Embryonic facial prominence (tissue), 1 donor: ENCODE measurements at regions not wholly inside any gene's neighbourhood (a gene's known extent, or its start where the extent isn't known, plus 50 kb on each side); places are given as distances from the start of the nearest gene placed in this dataset.

Experiments used
- DNase-seq: peaks from one replicate; pipeline ENCODE4 v3.0.0-alpha.2; 2016; ENCODE audit errors: extremely low spot score

- DNase-seq: no peak
Observed at GRCh38 chr18:64254399-64255093, 105.7 kb upstream of the LINC00305 start.

- no peak for DNase-seq
Observed at GRCh38 chr18:64253873-64254272, 105.0 kb upstream of the LINC00305 start.

- DNase-seq: no peak
Observed at GRCh38 chr18:64253222-64253621, 104.3 kb upstream of the LINC00305 start.

GRCh38 chr18:64248836-64249235 lies 99.9 kb upstream of the LINC00305 start:
- no peak for DNase-seq

DNA sequence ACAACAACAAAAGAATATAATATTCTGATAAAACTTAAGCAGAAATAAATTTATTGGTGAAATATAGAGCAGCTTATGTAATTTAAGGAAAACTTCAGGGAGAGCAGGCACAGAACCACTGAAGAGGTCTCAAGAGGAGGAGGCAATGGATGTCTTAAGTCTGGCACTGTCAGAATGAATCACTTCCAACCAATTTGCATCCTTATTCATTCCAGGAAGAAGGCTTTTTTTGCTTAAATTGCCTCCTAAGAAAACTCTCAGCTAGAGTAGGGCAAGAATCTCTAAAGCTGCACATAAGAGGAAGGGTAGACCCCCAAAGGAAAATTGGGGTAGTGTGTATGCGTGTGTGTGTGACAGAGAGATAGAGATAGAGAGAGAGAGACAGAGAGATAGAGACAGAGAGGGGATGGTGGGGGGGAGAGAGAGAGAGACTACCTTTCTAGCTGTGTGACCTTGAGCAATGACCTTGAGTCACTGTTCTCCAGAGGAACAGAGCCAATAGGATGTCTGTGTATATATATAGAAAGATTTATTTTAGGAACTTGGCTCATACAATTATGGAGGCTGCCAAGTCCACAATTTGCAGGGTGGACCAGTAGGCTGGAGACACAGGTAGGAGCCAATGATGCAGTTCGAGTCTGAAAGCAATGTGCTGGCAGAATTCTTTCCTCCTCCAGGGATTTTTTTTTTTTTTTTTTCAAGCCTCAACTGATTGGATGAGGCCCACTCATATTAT lies 96.4 kb upstream of the LINC00305 start:
- DNase-seq: no peak

- DNase-seq: no peak
Observed at GRCh38 chr18:64244571-64244970, 95.7 kb upstream of the LINC00305 start.

DNA sequence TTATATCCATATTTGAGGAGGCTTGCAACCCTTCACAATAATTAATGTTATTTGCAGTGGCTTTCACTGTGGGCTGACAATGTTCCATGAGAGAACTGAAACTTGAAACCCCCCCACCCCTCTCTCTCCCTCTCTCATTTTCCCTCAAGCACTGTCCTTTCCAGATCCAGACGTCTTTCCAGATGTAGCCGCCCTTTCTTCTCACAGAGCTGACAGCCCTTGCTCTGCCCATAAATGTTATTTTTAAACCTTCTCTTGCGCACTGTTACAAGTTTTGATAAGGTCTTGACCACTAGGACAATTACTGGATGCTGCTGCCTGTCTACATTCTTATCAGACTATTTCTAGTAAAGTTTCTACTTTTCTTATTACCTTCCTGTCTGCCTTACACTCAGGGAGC lies 91.4 kb upstream of the LINC00305 start:
- DNase-seq: no peak

- no peak for DNase-seq
Observed at GRCh38 chr18:64238076-64238475, 89.2 kb upstream of the LINC00305 start.

DNA sequence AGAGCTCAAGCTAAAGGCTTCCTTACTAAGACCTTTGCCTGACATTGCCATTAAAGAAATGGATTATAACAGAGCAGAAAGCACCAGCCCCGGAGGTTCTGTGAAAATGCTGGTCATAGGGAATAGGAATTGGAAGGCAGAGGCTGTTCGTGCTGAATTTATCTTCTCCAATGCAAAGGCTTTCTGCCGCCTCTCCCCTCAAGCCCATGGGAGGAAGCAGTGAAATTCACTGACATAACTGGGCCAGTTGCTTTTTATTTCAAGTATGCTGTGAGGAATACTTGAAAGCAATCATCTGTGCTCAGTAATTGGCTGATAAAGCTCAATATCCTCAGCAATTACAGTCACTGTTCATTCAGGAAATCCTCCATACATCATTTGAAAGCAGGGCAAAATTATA lies 85.4 kb upstream of the LINC00305 start:
- DNase-seq: no peak

DNA sequence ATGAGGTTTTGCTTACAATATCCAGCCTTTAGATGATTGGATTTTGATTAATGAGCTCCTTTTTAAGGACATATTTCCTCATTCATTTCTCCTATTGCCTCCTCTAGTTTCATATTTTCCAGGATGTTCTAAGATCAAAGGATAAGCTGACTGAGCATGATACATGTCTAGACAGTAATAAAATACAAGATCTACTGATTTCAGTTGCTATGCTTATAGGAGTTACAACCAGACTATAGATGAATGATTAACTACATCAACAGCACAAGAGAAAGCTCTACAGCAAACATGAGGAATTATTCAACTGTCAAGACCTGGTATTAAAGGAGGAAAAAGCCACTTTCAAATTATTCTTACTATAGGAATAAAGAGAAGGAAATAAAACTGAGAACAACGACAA lies 85.0 kb upstream of the LINC00305 start:
- no peak for DNase-seq

GRCh38 chr18:64220941-64221340 lies 72.1 kb upstream of the LINC00305 start:
- DNase-seq: no peak

DNA sequence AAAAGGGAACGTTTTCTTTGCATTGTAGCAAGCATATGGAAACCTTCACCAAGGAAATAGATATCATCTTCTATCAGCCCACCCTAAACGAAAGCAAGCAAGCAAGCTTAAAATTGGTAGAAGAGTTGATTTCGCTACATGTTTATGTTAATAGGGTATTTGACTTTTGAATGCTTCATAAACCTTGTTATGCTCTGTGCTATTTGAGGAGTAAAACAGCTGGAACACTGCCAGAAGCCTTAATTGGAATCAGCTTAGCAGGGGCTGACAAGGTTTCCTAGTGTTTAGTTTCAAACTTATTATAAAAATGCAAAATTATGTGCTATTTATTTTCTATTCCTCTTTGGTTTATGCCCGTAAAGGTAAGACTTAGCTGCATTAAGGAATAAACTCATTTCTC lies 70.6 kb upstream of the LINC00305 start:
- DNase-seq: no peak

DNA sequence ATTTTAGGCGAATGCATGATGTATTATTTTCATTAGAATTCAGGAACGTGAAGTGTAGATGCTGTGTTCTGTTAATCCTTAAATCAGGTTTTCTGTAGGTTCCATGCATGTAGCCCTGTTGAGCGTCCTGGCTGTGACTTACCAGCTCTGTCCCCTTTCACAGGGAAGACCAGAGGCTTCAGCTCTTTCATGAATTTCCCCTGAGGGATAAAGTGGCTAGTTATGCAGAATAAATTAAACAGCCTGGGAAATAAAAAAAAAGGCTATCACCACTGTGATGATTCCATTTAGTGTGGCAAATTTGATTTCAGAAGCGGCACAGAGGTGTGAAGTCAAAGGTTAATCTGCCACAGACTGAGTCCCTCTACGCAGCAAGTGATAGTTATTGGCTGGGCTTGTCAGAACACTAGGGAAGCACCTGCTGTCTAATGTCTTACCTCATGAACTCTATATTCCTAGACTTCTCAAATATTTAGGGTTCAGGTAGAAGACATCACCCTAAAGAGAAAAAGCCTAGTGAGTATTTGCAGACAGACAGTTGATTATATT lies 61.6 kb upstream of the LINC00305 start:
- DNase-seq: no peak

- no peak for DNase-seq
Observed at GRCh38 chr18:64208516-64208915, 59.6 kb upstream of the LINC00305 start.

DNA sequence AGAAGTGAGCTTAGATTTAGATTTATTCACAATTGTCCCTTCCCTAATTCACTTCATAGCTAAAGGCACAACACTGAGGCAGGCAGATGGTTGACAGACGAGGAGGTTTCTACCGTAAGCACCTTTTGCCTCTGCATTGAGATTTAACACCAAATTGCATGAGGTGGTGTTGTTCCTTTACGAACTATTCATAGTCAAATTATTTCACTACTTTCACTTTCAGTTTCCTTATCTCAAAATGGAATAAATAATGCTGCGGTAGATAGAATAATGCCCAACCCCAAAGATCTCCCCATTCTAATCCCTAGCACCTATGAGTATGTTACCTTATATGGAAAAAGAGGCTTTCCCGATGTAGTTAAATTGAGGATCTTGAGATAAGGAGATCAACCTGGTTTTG lies 58.9 kb upstream of the LINC00305 start:
- DNase-seq: no peak

DNA sequence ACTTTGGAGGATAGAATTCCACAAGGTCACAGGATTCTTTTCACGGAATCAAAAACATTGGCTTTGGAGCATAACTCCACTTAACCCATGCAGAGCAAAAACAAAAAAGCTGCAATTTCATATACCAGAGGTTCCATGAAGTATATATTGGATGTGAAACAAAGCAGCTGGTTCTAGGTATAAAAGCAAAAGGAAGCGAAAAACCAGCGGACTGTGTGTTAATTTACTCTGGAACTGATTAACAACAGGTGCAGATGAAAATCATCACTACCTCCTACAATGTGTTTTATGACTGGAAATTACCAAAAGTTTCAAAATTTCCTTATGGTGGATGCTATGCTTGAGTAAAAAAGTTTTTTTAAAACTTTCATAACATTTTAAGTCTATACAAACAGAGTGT lies 54.4 kb upstream of the LINC00305 start:
- DNase-seq: no peak

GRCh38 chr18:64202863-64203262 lies 54.0 kb upstream of the LINC00305 start:
- DNase-seq: no peak

- no peak for DNase-seq
Observed at GRCh38 chr18:64202210-64202836, 53.4 kb upstream of the LINC00305 start.

GRCh38 chr18:64201781-64202180 lies 52.9 kb upstream of the LINC00305 start:
- no peak for DNase-seq

DNA sequence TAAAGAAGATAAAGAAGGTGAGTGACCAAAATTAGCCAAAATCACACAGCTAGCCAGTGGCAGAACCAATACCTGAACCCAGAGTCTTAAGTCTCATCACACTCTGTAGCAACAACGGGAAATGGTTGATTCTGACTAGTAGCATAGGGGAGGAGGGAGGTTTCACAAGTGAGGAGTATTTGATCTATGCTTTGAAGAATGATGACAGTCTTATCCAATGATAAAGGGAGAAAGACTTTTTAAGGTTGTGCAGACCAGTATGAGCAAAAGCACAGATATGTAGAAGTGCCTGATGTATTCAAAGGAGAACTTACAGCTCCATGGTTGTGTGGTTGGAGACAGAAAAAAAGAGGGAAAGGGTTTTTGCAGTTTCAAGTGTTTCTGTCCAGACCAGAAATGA lies 50.7 kb upstream of the LINC00305 start:
- DNase-seq: no peak
